GM19463 (cell line): ENCODE measurements at regions not wholly inside any gene's neighbourhood (a gene's known extent, or its start where the extent isn't known, plus 50 kb on each side); places are given as distances from the start of the nearest gene placed in this dataset.

Source experiments
- ATAC-seq: cut with Tn5 transposase; IDR thresholded peaks from one replicate; pipeline ENCODE4 v1.9.1; 2021; ENCODE audit warnings: mild to moderate bottlenecking, moderate library complexity; ENCODE audit not compliant: unreplicated experiment

DNA sequence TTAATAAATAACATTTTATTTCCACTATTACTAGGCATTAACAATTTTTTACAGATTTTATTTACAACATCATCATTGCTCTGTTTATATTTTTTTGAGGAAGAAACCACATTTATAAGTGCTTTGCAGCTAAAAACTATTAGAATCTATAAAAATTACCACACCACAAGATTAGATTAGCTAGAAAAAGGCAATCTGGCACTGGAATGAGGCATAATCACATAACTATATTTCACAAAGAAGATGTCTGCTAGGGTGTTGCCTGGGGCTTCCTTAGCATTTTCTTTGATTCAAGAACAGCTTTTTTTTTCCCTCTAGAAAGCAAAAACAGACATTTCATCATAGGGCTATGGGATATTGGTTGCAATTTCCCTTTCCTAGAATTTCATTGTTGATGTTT is 2169.2 kb downstream of the MRPL39 start:
- no peak for ATAC-seq

DNA sequence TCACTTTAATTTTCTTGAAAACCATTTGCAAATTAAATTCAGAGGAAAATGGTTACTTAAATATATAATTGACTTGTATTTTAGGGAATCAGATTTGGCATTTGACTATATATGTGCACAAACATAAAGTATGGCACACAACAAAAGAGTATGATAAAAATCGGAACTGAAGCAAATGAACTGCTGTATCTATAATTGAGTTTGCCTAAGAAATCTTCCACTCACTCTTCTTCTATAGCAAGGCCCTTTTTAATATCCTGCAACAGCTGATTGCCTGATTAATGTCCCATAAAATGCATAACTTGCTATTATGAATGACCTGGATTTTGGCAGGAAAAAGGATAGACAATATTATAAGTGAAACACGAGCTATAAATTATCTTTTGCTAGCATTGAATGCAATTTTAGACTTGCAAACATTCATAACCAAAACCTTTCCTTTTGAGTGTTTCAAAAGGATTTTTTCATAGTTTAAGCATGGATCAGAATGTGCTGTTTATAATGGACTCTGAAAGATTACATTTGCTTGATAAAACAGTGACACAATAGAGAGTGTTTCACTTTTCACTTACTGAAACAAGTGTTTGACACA is 2204.3 kb downstream of the MRPL39 start:
- no peak for ATAC-seq

DNA sequence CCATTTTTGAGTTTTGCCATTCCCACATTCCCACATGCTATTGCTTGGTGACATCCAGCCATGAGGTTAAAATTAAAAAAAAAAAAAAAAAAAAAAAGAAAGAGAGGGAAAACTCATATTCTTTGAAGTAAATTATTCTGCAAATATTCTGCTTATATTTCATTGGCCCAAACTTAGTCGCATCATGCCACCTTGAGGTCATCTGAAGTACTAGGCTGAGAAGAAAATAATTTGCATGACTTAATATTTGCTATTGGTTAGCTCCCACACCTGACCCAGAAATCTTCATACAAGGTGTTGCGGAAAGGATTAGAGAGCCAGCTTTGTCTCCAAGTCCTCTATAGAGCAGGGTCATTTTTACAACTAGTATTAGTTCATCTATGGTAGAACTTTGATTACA is 2206.0 kb downstream of the MRPL39 start:
- no peak for ATAC-seq

DNA sequence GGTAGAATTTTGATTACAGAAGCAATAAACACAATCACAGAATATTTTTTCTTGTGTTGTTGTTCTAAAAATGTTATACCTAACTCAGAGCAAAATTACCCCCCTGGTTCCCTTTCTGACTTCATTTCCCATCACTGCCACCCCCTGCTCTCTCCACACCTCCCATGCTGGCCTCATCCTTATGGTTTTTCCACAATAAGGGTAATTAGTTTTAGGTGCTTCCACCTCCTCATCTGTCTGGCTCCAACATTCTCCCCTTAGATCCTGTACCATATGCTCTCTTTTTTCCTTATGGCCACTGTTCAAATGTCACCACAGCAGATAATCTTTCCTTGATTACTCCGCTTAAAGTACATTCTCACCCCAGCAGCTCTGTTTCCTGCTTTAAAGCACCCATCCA is 2208.6 kb downstream of the MRPL39 start:
- no peak for ATAC-seq

DNA sequence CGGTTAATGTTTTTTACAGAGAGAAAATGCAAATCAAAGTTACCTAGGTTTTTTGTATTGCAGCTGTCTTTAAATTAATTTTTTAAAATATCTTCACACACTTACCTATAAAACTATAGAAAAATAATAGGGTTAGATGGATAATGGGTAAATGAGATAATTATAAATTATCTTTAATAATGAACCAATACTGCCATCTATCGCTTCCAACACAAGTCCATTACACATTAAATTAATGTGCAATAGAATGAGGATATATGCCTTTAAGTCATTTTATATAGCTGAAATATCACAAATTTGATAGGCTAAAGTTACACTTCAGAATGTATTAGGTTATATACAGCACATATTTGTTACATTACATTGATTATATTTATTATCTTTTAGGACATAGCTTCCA is 2212.8 kb downstream of the MRPL39 start:
- ATAC-seq: no peak

DNA sequence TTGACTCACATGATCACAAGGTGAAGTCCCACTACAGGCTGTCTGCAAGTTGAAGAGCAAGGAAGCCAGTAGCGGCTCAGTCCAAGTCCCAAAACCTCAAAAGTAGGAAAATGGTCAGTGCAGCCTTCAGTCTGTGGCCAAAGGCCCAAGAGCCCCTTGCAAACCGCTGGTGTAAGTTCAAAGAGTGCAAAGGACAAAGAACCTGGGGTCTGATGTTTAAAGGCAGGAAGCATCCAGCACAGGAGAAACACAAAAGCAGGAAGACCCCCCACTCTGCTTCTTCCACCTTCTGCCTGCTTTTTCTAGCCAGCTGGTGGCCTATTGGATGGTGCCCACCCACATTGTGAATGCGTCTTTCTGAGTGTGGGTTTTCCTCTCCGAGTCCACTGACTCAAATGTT is 2222.6 kb downstream of the MRPL39 start:
- no peak for ATAC-seq

DNA sequence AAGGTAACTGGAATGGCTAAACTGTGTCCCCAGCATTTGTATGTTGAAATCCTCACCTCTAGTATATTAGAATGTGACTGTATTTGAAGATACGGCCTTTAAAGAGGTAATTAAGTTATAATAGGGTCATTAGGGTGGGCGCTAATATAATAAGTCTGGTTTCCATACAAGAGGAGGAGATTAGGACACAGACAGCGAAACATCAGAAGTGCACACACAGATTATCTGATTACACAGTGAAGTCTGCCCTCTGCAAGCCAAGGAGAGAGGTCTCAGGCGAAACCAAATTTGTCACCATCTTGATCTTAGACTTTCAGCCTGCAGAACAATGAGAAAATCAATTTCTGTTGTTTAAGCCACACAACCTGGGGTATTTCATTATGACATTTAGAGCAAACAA is 2233.1 kb downstream of the MRPL39 start:
- ATAC-seq: no peak

DNA sequence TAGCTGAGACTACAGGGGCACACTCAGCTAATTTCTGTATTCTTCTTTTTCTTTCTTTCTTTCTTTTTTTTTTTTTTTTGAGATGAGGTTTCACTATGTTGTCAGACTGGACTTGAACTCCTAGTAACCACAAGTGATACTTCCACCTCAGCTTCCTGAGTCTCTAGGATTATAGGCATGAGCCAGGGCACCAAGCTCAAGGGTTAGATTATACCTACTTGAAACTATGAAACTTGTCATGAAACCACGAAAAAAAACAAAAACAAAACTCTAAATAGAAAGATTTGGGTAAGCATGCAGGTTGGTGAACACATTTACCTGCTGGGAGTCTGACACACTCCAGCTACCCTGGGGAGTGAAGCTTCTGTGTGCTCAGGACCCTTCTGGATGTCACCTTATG is 2250.4 kb downstream of the MRPL39 start:
- no peak for ATAC-seq

DNA sequence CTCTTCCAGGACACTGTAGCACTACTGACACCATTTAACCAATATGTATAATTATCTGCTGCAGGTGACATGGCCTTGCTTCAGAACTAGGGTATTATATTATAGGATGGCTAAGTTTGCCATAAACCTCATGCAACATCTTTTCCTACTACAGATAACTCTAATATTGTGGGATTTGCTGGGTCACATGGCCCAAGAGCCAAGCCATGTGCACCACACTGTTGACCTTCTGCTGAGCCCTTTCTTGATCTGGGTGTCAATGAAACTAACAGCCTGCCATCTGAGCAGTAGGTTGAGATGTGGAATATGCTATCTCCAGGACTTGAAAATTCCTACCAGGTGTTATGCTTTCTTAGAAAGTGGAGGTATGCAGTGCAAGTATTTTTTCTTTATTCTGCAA is 2291.1 kb downstream of the MRPL39 start:
- ATAC-seq: no peak

DNA sequence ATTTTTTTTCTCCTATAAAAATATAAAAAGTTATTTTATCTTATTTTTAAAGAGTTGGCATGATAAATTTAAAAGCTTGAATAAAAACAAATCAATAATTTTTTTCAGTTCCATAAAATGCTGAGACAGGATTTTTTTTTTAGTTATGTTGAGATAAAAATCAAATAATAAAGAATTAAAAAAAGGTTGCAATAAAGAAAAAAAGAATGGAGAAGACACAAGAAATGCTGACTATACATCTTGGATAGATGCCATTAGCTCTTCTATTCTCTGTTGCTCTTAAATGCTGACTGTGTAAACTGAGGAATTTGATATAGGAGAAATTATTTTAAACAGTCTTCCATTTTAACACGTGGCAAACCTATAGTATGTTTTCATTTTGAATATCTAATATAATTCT is 2298.5 kb downstream of the MRPL39 start:
- no peak for ATAC-seq

DNA sequence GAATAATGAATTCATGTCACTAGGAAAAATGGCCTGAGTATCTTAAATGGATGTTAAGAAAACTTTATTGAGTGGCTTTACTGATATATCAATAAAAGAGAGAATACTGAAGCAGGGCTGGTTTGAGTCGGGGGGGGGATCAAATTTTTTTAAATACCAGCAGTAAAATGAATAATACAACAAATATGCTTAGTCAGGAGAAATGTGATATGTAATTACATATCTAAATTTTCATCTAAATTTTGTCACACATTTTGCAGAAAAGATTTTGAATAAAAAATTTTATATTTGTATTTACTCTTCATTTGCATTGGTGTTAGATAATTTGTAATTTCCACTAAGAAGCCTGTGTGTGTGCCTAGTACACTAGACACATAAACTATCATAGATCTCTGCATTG is 2300.2 kb downstream of the MRPL39 start:
- ATAC-seq: no peak

DNA sequence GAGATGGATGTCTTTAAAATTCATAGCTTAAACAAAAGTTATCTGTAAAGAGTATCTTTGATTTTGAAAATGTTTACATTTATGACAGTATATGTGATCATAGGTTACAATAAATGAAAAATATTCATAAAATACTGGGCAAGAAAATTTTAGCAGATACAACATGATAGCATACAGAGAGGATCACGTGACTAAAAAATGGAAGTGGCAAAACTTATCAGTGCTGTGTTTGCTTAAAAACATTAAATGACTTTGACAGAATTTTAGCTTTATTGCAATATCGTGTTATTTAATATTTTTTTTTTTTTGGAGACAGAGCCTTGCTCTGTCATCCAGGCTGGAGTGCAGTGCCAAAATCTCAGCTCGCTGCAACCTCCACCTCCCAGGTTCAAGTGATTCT is 2294.1 kb downstream of the NCAM2 start:
- ATAC-seq: no peak

DNA sequence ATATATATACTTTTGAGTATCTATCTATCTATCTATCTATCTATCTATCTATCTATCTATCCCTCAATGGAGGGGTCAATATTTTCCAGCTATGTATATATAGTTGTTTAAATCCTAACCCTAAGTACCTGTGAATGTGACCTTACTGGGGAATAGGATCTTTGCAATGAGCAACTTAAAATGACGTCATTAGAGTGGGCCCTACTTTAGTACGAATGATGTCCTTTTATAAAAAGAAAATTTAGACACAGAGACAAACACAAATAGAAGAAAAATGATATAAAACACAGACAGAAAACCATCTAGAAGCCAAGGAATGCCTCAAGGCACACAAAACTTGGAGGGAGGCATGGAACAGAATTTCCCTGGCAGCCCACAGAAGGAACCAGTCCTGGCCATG is 2283.7 kb downstream of the NCAM2 start:
- no peak for ATAC-seq

DNA sequence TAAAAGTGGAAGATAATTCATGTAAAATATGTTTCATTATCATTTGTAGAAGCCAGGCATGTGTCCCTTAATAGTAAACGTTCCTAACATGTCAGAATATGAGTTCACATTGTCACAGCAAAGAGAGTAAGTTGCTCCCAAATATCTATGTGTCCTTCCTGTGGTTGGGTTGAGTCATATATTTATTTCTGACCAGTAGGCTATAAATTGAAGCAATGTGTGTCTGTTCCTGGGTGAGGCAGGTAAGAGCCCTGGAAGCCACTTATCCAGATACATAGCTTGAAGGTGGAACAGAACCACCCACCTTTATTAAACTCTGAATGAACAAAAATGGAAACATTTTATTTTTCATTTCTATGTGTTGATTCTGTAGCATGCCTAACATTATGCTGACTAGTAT is 2251.6 kb downstream of the NCAM2 start:
- ATAC-seq: no peak

DNA sequence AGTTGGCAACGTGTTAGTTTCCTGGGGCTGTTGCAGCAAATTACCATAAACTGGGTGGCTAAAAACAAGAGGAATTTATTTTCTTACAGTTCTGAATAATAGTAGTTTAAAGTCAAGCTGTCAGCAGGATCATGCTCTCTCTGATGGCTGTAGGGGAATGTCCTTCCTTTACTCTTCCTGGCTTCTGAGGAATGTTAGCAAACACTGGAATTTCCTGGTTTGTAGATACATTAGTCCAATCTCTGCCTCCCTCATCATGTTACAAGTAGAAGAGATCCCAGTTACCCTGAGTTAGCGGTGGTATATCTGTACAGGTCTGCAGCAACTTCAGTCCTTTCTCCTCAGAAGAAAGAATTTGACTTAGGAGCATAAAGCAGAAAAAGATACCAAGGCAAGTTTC is 2249.1 kb downstream of the NCAM2 start:
- ATAC-seq: no peak

DNA sequence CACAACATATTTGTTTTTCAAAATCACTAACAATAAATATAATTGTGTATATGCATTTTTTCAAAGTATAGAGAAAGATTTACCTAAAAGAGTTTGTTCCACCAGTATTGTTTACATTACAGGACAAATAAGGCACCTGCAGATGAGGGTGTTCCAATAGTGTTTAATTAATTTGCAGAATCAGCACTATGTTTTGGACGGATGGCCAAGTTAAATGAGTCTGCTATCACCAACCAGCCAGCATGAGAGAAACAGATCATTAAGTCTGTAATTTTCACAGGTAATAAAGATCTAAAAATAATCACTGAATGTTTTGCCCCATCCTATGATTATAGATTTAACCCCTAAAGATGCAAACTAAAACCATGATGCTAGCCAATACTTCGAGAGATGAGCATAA is 2247.0 kb downstream of the NCAM2 start:
- no peak for ATAC-seq

DNA sequence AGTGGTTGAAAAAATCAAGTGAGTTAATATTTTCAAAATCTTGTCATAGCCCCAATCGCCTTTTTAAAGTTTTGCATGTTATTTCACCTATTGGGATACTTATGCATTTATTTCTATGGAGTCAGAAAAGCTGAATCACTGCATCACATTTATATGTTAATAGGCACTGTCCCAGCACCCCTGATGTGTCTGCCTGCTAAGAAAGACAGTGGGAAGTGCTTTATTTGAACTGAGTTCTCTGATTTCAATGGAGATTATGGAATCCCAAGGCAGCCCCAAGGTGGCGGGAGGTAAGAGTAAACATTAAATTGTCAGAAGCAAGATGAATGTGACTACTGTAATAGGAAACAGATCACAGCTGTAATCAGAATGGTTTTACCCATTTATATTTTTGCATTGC is 2225.7 kb downstream of the NCAM2 start:
- no peak for ATAC-seq

DNA sequence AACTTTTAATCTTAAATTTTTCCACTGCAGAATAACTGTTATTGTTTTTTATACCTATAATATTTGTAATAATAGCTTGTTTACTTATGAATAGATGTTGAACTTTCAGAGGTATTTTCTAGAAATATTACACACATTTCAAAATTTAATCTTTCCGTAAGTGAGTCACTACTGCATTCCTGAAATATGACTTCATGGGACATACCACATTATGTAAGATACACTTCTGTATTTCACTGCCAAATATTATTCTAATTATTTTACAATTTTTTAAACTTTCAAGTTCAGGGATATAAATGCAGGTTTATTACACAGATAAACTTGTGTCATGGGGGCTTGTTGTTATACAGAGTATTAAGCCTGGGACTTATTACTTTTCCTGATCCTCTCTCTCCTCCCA is 2220.5 kb downstream of the NCAM2 start:
- ATAC-seq: no peak

DNA sequence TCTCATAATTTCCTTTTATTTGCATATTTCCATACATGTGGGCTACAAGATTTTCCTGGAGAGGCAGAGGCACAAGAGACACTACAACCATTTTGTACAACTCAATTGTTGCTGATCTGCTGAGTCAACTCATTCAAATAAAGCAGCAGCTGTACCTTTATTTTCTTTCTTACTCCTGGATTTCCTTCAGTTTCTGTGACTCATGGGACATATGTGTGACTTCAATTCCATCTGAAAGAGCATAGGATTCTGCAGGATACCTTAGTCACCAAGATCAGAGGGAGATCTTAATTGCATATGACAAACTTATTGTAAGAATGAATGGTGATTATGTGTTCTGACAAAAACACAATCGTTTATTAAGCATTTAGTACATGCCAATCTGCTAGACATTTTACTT is 2219.4 kb downstream of the NCAM2 start:
- no peak for ATAC-seq

DNA sequence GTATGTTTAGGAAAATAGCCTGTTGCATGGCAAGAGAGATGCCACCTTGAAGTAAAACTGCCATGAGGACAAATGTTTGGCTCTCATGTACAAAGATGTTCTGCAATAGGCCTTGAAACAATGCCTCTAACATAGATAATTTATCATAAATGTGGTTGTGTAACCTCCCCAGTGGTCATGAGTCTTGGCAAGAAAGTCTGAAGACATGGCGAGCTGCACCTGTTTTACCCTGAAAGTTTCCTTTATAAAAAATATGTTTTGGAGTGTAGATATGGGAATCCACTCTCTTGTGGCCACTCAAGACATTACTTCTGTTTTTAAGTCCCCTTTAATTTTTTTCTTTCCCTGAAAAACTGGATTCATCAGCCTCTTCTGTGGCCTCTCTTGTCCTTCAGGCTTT is 2217.1 kb downstream of the NCAM2 start:
- ATAC-seq: no peak
